Loucy (cell line): ENCODE measurements at regions not wholly inside any gene's neighbourhood (a gene's known extent, or its start where the extent isn't known, plus 50 kb on each side); places are given as distances from the start of the nearest gene placed in this dataset.

Source experiments
- H2AFZ ChIP-seq: fragments of 200-600 bp; sonication (generic); 2 replicates; pipeline ENCODE4 v1.6.0; 2016; ENCODE audit warnings: antibody characterized with exemption, mild to moderate bottlenecking, low read length, moderate library complexity
- H3F3A ChIP-seq: fragments of 200-600 bp; 2 replicates; pipeline ENCODE4 v1.6.0; 2016; ENCODE audit warnings: antibody characterized with exemption, low read depth, mild to moderate bottlenecking
- H3K27me3 ChIP-seq: fragments of 200-600 bp; sonication (generic); 2 replicates; pipeline ENCODE4 v1.6.1; 2014; ENCODE audit warnings: low read length, mild to moderate bottlenecking; ENCODE audit not compliant: insufficient read depth, poor library complexity, severe bottlenecking
- H3K36me3 ChIP-seq: fragments of 200-600 bp; sonication (generic); 2 replicates; pipeline ENCODE4 v1.6.1; 2016; ENCODE audit warnings: low read length; ENCODE audit not compliant: insufficient read depth
- H3K4me1 ChIP-seq: fragments of 200-600 bp; sonication (generic); 2 replicates; pipeline ENCODE4 v1.5.1; 2014; ENCODE audit warnings: low read length, mild to moderate bottlenecking; ENCODE audit not compliant: insufficient read depth, poor library complexity, severe bottlenecking
- H3K4me2 ChIP-seq: fragments of 200-600 bp; sonication (generic); 2 replicates; pipeline ENCODE4 v1.6.0; 2014; ENCODE audit warnings: antibody characterized with exemption, low read length, low read depth, mild to moderate bottlenecking; ENCODE audit not compliant: poor library complexity, severe bottlenecking
- H3K4me3 ChIP-seq: fragments of 200-600 bp; sonication (generic); 2 replicates; pipeline ENCODE4 v1.5.1; 2014; ENCODE audit warnings: low read length, mild to moderate bottlenecking, mixed read lengths; ENCODE audit not compliant: poor library complexity, severe bottlenecking
- H3K79me2 ChIP-seq: fragments of 200-600 bp; sonication (generic); 2 replicates; pipeline ENCODE4 v1.6.1; 2014; ENCODE audit warnings: low read length; ENCODE audit not compliant: insufficient read depth
- H3K9ac ChIP-seq: fragments of 200-600 bp; sonication (generic); 2 replicates; pipeline ENCODE4 v1.6.0; 2014; ENCODE audit warnings: mild to moderate bottlenecking, low read depth, low read length, moderate library complexity; ENCODE audit not compliant: poor library complexity, severe bottlenecking
- H3K9me2 ChIP-seq: fragments of 200-600 bp; sonication (generic); replicated peaks from 2 replicates; pipeline ENCODE4 v1.6.1; 2016; ENCODE audit warnings: low read depth, low read length, mixed read lengths
- H3K9me3 ChIP-seq: fragments of 200-600 bp; sonication (generic); 2 replicates; pipeline ENCODE4 v1.6.1; 2014; ENCODE audit warnings: mild to moderate bottlenecking, antibody characterized with exemption, low read length, low read depth; ENCODE audit not compliant: insufficient read depth
- H4K20me1 ChIP-seq: fragments of 200-600 bp; sonication (generic); 2 replicates; pipeline ENCODE4 v1.6.0; 2014; ENCODE audit warnings: antibody characterized with exemption, low read length, mild to moderate bottlenecking; ENCODE audit not compliant: insufficient read depth, poor library complexity, severe bottlenecking
- CTCF ChIP-seq: fragments of 200-600 bp; sonication (generic); conservative IDR thresholded peaks from 2 replicates; pipeline ENCODE4 v1.5.1; 2014; ENCODE audit warnings: mild to moderate bottlenecking, antibody characterized with exemption, low read length
- EZH2phosphoT487 ChIP-seq: fragments of 200-600 bp; IDR thresholded peaks from 2 replicates; pipeline ENCODE4 v1.6.1; 2018; ENCODE audit warnings: antibody characterized with exemption, mild to moderate bottlenecking, moderate library complexity, borderline replicate concordance

GRCh38 chr5:44645502-44645901, 163.2 kb upstream of the MRPS30 start:
- Histone ChIP-seq H4K20me1 (no peaks in the 10 kb centered on the region), H3K9me2 (no peaks in the 10 kb centered on the region), H3K4me3 (no peak overlapping the region), H3K27me3 (no peaks in the 10 kb centered on the region), H3K9ac (no peak overlapping the region), H2AFZ (no peak overlapping the region), H3K4me1 (no peaks in the 10 kb centered on the region), H3K36me3 (no peaks in the 10 kb centered on the region), H3K9me3 (no peaks in the 10 kb centered on the region), H3F3A (no peaks in the 10 kb centered on the region), H3K79me2 (no peaks in the 10 kb centered on the region), H3K4me2 (no peak overlapping the region)
- TF ChIP-seq EZH2phosphoT487 (no peak), CTCF (no peak)

DNA sequence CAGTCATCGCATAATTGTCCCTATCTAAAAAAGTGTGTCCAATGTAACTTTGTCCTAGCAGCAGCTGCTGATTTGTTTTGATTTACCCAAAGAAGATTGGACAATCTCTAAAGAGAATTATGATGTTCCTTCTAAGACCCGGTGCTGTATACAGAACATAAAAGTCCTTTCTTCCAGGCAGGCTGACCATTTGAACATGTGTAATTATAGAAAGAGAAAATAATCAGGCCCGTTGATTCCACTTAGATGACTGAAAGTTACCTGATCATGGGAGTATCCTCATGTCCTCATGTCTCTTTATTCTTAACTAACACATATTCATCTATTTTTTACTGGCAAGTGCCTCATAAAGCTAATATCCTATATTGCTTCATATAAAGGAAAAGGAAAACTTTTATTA, 164.1 kb upstream of the MRPS30 start:
- no peaks in the 10 kb centered on the region for H3K9me2 ChIP-seq
- no peak overlapping the region for H3K9ac ChIP-seq
- H3K36me3 ChIP-seq, result no peaks in the 10 kb centered on the region
- H3K27me3 ChIP-seq, result no peaks in the 10 kb centered on the region
- H4K20me1 ChIP-seq, result no peaks in the 10 kb centered on the region
- no peaks in the 10 kb centered on the region for H3K9me3 ChIP-seq
- no peaks in the 10 kb centered on the region for H3F3A ChIP-seq
- no peak overlapping the region for H3K4me2 ChIP-seq
- no peaks in the 10 kb centered on the region for H3K4me1 ChIP-seq
- H3K4me3 ChIP-seq, result no peak overlapping the region
- TF ChIP-seq CTCF (no peak), EZH2phosphoT487 (no peak)
- H3K79me2 ChIP-seq, result no peaks in the 10 kb centered on the region
- no peak overlapping the region for H2AFZ ChIP-seq

- H3K27me3 ChIP-seq, result no peaks in the 10 kb centered on the region
- no peak overlapping the region for H2AFZ ChIP-seq
- no peak overlapping the region for H3K4me3 ChIP-seq
- no peaks in the 10 kb centered on the region for H3K9me2 ChIP-seq
- no peaks in the 10 kb centered on the region for H4K20me1 ChIP-seq
- no peaks in the 10 kb centered on the region for H3K9me3 ChIP-seq
- no peak for TF ChIP-seq CTCF
- no peak for TF ChIP-seq EZH2phosphoT487
- H3F3A ChIP-seq, result no peaks in the 10 kb centered on the region
- H3K9ac ChIP-seq, result no peak overlapping the region
- H3K4me2 ChIP-seq, result no peak overlapping the region
- H3K79me2 ChIP-seq, result no peaks in the 10 kb centered on the region
- H3K36me3 ChIP-seq, result no peaks in the 10 kb centered on the region
- no peaks in the 10 kb centered on the region for H3K4me1 ChIP-seq
These were observed 166.9 kb upstream of the MRPS30 start for GRCh38 chr5:44641820-44642219.
